HG02973 (cell line): ENCODE measurements at regions not wholly inside any gene's neighbourhood (a gene's known extent, or its start where the extent isn't known, plus 50 kb on each side); places are given as distances from the start of the nearest gene placed in this dataset.
"Not testable (repeated sequence)": the region's sequence is repeated elsewhere in the genome, so short reads cannot be mapped to it uniquely, and the experiment has no call there.

Experiments used
- ATAC-seq: cut with Tn5 transposase; IDR thresholded peaks from one replicate; pipeline ENCODE4 v1.9.1; 2021; ENCODE audit warnings: moderate library complexity; ENCODE audit not compliant: unreplicated experiment

- ATAC-seq: no peak
Measured at GRCh38 chr2:2466534-2466933, 135.5 kb upstream of the MYT1L start.

DNA sequence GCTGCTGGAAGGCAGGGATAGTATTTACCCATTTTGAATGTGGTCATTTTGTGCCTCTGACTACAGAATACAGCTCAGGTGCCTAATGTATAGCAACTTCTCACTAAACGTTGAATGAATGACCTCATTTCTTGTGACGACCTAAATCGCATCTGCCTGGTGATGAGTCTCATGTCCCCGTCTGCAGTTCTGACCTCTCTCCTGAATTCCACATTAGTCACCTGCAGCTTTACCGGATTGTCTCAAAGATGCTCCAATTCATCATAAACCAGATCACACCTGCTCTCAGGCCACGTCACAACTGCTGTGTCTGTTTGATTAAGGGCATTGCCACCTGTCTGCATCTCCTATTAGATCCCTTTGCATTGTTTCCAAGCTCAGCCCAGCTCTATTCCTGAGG lies 133.6 kb upstream of the MYT1L start:
- no peak for ATAC-seq

- no peak for ATAC-seq
Measured at GRCh38 chr2:2464094-2464493, 133.0 kb upstream of the MYT1L start.

DNA sequence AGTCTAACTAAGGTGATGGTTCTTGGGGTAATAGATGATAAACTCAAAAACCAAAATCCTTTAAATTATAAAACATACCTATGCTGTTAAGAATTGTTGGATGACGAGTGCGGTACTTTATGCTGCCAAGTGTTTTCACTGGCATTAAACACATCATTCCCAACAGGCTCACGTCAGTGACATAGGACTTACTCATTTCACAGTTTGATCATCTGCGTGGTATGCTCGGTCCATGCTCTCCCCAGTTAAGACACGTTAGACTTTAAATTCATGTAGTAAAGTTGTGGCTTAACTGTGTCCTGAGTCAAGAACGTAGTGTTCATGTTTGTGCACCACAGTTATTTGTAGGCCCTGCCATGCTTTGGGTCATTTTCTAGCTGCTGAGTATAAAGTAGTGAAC lies 125.6 kb upstream of the MYT1L start:
- ATAC-seq: no peak

DNA sequence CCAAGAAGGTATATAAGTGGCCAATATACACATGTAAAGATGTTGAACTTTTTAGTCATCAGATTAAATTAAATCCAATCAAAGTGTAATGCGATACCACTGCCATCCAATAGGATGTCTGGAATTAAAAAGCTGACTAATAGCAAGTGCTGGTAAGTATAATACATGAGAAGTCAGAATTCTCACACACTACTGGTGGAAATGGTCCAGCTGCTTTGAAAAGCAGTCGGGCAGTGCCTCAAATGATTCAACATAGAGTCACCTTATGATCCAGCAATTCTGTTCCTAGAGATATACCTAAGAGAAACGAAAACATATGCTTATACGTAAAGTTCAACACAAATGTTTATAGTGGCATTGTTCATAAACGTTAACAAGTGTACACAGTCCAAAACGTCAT lies 124.1 kb upstream of the MYT1L start:
- ATAC-seq: no peak

- no peak for ATAC-seq
Measured at GRCh38 chr2:2452961-2453360, 121.9 kb upstream of the MYT1L start.

GRCh38 chr2:2451275-2451674 lies 120.2 kb upstream of the MYT1L start:
- not testable (repeated sequence) for ATAC-seq

DNA sequence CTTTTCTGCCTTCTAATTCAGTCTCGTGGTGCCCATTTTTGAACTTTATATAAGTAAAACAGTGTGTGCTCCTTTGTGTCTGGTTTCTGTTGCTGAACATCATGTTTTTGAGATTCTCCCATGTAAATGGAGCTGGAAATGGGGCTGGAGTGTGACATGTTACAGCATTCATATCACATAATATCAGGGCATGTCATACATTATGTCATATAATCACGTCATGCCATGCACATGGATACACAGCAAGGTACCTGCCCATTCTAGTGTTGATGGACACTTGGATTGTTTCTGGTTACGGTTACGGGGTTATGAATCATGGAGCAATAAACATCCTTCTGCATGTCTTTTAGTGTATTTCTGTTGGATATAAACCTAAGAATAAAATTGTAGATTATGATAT lies 117.1 kb upstream of the MYT1L start:
- ATAC-seq: no peak

- ATAC-seq: no peak
Measured at GRCh38 chr2:2422621-2423020, 91.5 kb upstream of the MYT1L start.

DNA sequence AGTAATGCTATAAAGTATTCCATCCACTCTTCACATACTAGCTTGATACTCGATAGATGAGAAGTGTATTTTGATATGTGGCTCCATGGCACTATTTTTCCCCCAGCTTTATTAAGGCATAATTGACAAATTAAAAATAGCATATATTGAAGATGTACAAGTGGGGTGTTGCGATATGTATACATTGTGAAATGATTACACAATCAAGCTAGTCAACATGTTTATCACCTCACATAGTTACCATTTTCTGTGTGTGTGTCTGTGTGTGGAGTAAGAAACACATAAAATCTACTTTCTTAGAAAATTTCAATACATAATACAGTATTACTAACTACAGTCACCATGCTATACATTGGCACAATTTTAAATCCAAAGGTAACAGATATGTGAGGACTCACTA lies 82.5 kb upstream of the MYT1L start:
- ATAC-seq: no peak

- no peak for ATAC-seq
Measured at GRCh38 chr2:2410987-2411386, 79.9 kb upstream of the MYT1L start.

GRCh38 chr2:2409481-2409880 lies 78.4 kb upstream of the MYT1L start:
- ATAC-seq: no peak

DNA sequence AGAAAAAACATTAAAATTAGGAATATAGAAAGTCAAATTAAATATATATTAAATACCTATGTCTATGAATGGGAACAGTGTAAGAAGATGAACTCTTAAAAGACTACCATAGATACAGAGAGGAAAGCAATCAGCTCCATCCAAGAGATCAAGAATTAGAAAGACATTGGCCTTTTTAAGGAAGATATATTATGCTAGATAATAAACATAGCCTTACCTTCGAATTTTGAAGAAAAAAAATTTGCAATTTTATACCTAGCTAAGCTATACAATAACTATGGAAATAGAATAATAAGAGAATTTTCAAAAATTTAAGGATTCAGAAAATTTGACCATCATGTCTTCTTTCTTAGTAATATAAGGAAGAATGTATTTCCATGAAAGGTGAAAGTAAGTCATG lies 74.7 kb upstream of the MYT1L start:
- no peak for ATAC-seq

- no peak for ATAC-seq
Measured at GRCh38 chr2:2400286-2401038, 69.4 kb upstream of the MYT1L start.

DNA sequence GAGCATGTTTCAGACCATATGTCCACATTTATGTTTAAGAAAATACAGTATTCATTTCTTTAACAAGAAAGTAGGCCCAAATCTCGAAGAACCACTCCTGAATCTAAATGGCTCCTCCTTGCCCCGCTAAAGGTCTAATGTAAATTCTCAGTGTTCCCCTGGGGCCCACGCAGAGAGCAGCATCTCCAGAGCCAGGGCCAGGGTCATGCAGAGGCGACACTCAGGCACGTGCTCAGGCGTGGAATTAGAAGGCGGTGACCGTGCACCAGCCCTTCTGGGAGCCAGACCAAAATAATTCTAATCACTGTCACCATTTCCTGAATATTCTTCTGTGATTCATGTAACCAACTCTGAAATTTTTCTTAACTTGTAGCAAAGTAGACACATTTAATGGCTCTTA lies 68.3 kb upstream of the MYT1L start:
- ATAC-seq: no peak

DNA sequence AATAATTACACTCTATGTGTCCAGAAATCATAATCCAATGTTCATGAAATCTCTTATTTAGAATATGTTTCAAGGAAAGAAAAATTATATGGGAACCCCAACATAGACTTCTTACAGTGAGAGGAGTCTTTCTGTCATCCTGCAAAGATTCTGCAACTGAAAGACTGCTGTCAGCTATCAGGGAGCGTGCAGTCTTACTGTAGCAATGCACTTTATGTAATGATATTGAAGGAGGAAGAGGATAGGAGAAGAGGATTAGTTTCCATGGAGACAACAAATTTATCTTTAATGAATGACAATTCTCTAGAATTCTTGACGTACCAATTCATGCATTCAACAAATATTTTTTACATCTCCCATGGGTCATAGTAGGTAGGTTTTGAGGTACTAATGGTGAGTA lies 61.3 kb upstream of the MYT1L start:
- ATAC-seq: no peak

DNA sequence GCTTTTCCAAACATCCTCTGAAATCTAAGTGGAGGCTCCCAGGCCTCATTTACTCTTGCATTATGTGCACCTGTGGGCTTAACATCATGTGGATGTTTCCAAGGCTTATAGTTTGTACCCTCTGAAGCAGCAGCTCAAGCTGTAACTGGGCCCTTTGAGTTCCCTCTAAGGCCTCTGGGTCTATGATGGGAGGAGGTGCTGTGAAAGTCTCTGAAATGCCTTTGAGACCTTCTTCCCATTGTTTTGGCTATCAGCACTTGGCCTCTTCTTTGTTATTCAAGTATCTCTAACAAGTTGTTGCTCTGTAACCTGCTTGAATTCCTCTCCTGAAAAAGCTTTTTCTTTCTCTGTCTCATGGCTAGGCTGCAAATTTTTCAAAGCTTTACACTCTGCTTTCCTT lies 58.1 kb upstream of the MYT1L start:
- ATAC-seq: no peak
